CD14-positive monocyte (primary cell): ENCODE measurements at regions not wholly inside any gene's neighbourhood (a gene's known extent, or its start where the extent isn't known, plus 50 kb on each side); places are given as distances from the start of the nearest gene placed in this dataset.

ENCODE experiments used
- DNase-seq, 3 donors: peaks; one replicate each; pipeline ENCODE4 v3.0.0-alpha.2; 2011 to 2022
- H2AFZ ChIP-seq: 2 replicates; pipeline ENCODE4 v1.6.0; 2012; ENCODE audit warnings: mild to moderate bottlenecking, low read depth, low read length, inconsistent platforms; ENCODE audit not compliant: insufficient read depth, poor library complexity, severe bottlenecking
- H3K27ac ChIP-seq, 2 donors: 1 replicate in 1 of 2; 2 replicates in 1 of 2; pipeline ENCODE4 v1.5.1; 2012 to 2013; ENCODE audit warnings: low read length in 2 of 2, control low read depth in 1 of 2, inconsistent platforms in 1 of 2, low read depth in 1 of 2, mild to moderate bottlenecking in 1 of 2
- H3K27me3 ChIP-seq, 2 donors: one replicate each; pipeline versions ENCODE4 v1.6.0 to v1.6.1; 2011 to 2013; ENCODE audit warnings: low read length in 2 of 2; ENCODE audit not compliant: control insufficient read depth in 2 of 2, insufficient read depth in 2 of 2
- H3K36me3 ChIP-seq, 2 donors: replicated peaks in 1 of 2; 1 replicate in 1 of 2; 2 replicates in 1 of 2; pipeline versions ENCODE4 v1.5.1 to v1.6.1; 2012 to 2013; ENCODE audit warnings: low read length in 2 of 2, control low read depth in 1 of 2, inconsistent platforms in 1 of 2, mild to moderate bottlenecking in 1 of 2; ENCODE audit not compliant: insufficient read depth in 2 of 2, control insufficient read depth in 1 of 2
- H3K4me1 ChIP-seq, 2 donors: 1 replicate in 1 of 2; 2 replicates in 1 of 2; pipeline versions ENCODE4 v1.5.1 to v1.6.1; 2012 to 2013; ENCODE audit warnings: low read length in 2 of 2, control low read depth in 1 of 2, inconsistent platforms in 1 of 2, mild to moderate bottlenecking in 1 of 2, moderate library complexity in 1 of 2; ENCODE audit not compliant: insufficient read depth in 2 of 2, control insufficient read depth in 1 of 2
- H3K4me2 ChIP-seq: replicated peaks from 2 replicates; pipeline ENCODE3; 2012; ENCODE audit warnings: low read length, moderate library complexity, mild to moderate bottlenecking; ENCODE audit not compliant: poor library complexity, severe bottlenecking; ENCODE audit errors: extremely low read depth
- H3K4me3 ChIP-seq, 3 experiments: fragments of 200-600 bp in 1 of 3; sonication (generic) in 1 of 3; replicated peaks in 1 of 3; 1 replicate in 2 of 3; 2 replicates in 1 of 3; pipeline ENCODE4 v1.5.1; 2011 to 2013; ENCODE audit warnings: low read length in 3 of 3, mild to moderate bottlenecking in 3 of 3, control low read depth in 2 of 3, low read depth in 2 of 3, inconsistent platforms in 1 of 3, moderate library complexity in 1 of 3
- H3K79me2 ChIP-seq: 2 replicates; pipeline ENCODE4 v1.6.0; 2012; ENCODE audit warnings: mild to moderate bottlenecking, control low read depth, inconsistent platforms, low read length, moderate library complexity; ENCODE audit not compliant: insufficient read depth
- H3K9ac ChIP-seq: 2 replicates; pipeline ENCODE4 v1.6.0; 2017; ENCODE audit warnings: low read length, mild to moderate bottlenecking; ENCODE audit not compliant: insufficient read depth, poor library complexity, severe bottlenecking
- H3K9me3 ChIP-seq, 2 donors: replicated peaks in 1 of 2; 1 replicate in 1 of 2; 2 replicates in 1 of 2; pipeline versions ENCODE4 v1.5.1 to v1.6.1; 2012 to 2013; ENCODE audit warnings: low read length in 2 of 2, control low read depth in 1 of 2; ENCODE audit not compliant: control insufficient read depth in 1 of 2, insufficient read depth in 1 of 2
- H4K20me1 ChIP-seq: 2 replicates; pipeline ENCODE4 v1.6.0; 2012; ENCODE audit warnings: mild to moderate bottlenecking, low read length, control low read depth, moderate library complexity; ENCODE audit not compliant: insufficient read depth
- H3K27ac Mint-ChIP-seq, 7 donors: one replicate each; pipeline ENCODE4 v1.8.0; 2020; ENCODE audit warnings: mild to moderate bottlenecking in 7 of 7, mixed read lengths in 7 of 7, moderate library complexity in 6 of 7, inconsistent platforms in 2 of 7
- H3K27me3 Mint-ChIP-seq, 3 donors: one replicate each; pipeline ENCODE4 v1.8.0; 2021 to 2022; ENCODE audit warnings: low read depth in 3 of 3, mild to moderate bottlenecking in 3 of 3, mixed read lengths in 3 of 3, moderate library complexity in 3 of 3, inconsistent platforms in 1 of 3
- H3K36me3 Mint-ChIP-seq, 2 donors: one replicate each; pipeline ENCODE4 v1.8.0; 2020; ENCODE audit warnings: mixed read lengths in 2 of 2, inconsistent platforms in 1 of 2, mild to moderate bottlenecking in 1 of 2
- H3K4me1 Mint-ChIP-seq: one replicate; pipeline ENCODE4 v1.8.0; 2020; ENCODE audit warnings: mild to moderate bottlenecking, mixed read lengths
- H3K4me3 Mint-ChIP-seq, 2 donors: one replicate each; pipeline ENCODE4 v1.8.0; 2020; ENCODE audit warnings: mild to moderate bottlenecking in 2 of 2, mixed read lengths in 2 of 2, moderate library complexity in 1 of 2
- H3K9me3 Mint-ChIP-seq, 7 donors: one replicate each; pipeline ENCODE4 v1.8.0; 2020 to 2022; ENCODE audit warnings: mixed read lengths in 7 of 7, mild to moderate bottlenecking in 6 of 7, moderate library complexity in 6 of 7, inconsistent platforms in 2 of 7
- CTCF ChIP-seq: fragments of 200-600 bp; IDR thresholded peaks from one replicate; pipeline ENCODE4 v1.8.0; 2022; ENCODE audit warnings: antibody characterized with exemption, mild to moderate bottlenecking
- WGBS: methylation state at CpG from one replicate; pipeline ENCODE4 v1.1.5; 2013; ENCODE audit warnings: missing lambda C conversion rate; ENCODE audit not compliant: insufficient coverage; 5-methylcytosine and 5-hydroxymethylcytosine counted together
- intact Hi-C, 2 donors: fragments of 100-400 bp; cut with micrococcal nuclease; formaldehyde crosslinking; loops; one replicate each; pipeline versions ENCODE4 v1.15.0 to v1.15.1; 2023

GRCh38 chr6:113403966-113404595 lies 453.1 kb upstream of the MARCKS start:
- no peak overlapping the region for H3K4me3 Mint-ChIP-seq
- peaks cover 0 to 4% (median 0%) of the 10 kb centered on the region in 7 donors for H3K9me3 Mint-ChIP-seq
- Histone ChIP-seq H3K4me2 (no peak overlapping the region), H3K36me3 (no peaks in the 10 kb centered on the region), H2AFZ (no peak overlapping the region), H3K4me3 (no peak overlapping the region), H3K27me3 (no peaks in the 10 kb centered on the region), H3K4me1 (no peaks in the 10 kb centered on the region), H3K9ac (no peak overlapping the region), H4K20me1 (no peaks in the 10 kb centered on the region), H3K9me3 (no peaks in the 10 kb centered on the region), H3K27ac (no peak overlapping the region), H3K79me2 (no peaks in the 10 kb centered on the region)
- no peak overlapping the region for H3K27ac Mint-ChIP-seq
- no peak for TF ChIP-seq CTCF
- H3K27me3 Mint-ChIP-seq: peaks cover 0 to 2% (median 0%) of the 10 kb centered on the region in 3 donors
- no peaks in the 10 kb centered on the region for H3K4me1 Mint-ChIP-seq
- no peak for DNase-seq
- WGBS: no CpG with 5 or more reads among the region's 6 CpGs
- intact Hi-C loops: no loop called here
- no peaks in the 10 kb centered on the region for H3K36me3 Mint-ChIP-seq

DNA sequence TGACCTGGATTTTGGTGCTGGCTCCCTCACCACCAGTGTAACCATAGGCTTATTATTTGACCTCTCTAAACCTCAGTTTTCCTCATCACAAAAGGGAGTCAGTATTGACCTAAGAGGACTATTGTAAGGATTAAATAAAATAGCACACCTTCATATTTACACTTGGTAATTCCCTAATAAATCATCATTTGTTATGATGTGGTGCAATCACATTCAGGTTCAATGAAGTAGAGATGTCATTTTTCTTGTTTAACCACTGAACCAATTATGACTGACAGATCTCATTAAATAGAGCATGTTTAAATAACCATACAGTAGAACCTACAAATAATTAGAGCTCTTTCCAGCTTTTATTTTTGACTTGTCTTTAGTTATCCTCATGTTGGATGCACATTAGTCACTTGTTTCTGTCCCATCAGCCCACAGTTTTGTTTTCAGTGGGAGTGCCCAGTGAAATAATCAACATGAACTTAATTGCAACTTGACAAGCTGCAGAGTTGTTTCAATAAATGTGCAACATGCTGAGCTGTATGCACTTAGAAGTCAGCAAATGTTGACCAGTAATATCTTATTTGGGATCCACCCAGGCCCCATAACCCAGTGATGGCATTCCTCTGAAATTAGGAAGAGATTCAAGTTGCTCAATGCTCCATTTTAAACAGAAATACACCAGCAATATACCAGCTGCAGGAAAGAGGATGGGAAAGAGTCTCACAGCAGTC lies 451.7 kb upstream of the MARCKS start:
- TF ChIP-seq CTCF: no peak
- peaks cover under 1 to 4% of the 10 kb centered on the region in 2 donors for H3K4me1 ChIP-seq
- no peak overlapping the region for H2AFZ ChIP-seq
- H3K27me3 ChIP-seq: no peaks in the 10 kb centered on the region
- H3K79me2 ChIP-seq: no peaks in the 10 kb centered on the region
- no peak overlapping the region for H3K4me3 ChIP-seq
- no peak for DNase-seq
- H3K9me3 ChIP-seq: no peaks in the 10 kb centered on the region
- no peaks in the 10 kb centered on the region for H3K4me1 Mint-ChIP-seq
- no peak overlapping the region for H3K4me2 ChIP-seq
- no peaks in the 10 kb centered on the region for H3K36me3 Mint-ChIP-seq
- no peak overlapping the region for H3K27ac ChIP-seq
- H4K20me1 ChIP-seq: no peaks in the 10 kb centered on the region
- H3K9me3 Mint-ChIP-seq: peaks cover 0 to 3% (median 0%) of the 10 kb centered on the region in 7 donors
- H3K36me3 ChIP-seq: no peaks in the 10 kb centered on the region
- intact Hi-C loops: no loop called here
- H3K4me3 Mint-ChIP-seq: no peak overlapping the region
- no peak overlapping the region for H3K9ac ChIP-seq
- no peaks in the 10 kb centered on the region for H3K27me3 Mint-ChIP-seq
- peak overlapping the region in 1 of 7 donors; percentile 16 for H3K27ac Mint-ChIP-seq
